ENCODE measurements at regions not wholly inside any gene's neighbourhood (a gene's known extent, or its start where the extent isn't known, plus 50 kb on each side); places are given as distances from the start of the nearest gene placed in this dataset.

GRCh38 chr9:102309379-102309778 is 570.9 kb upstream of the GRIN3A start:
- TF ChIP-seq CTCF (conservative IDR thresholded peaks at IDR 0.05 in 1 of 2, IDR thresholded peaks at IDR 0.05 in 1 of 2; ENCODE audit: low read depth in 1 of 2, low read length in 2 of 2) = no peak
- TF ChIP-seq EZH2 (IDR thresholded peaks at IDR 0.05; ENCODE audit: low read length, missing control alignments) = no peak

All from fibroblast of lung (primary cell).